Stimulated activated CD4-positive, alpha-beta T cell treated with anti-CD3 and anti-CD28 coated beads, Interleukin-12 subunit alpha, Interleukin-12 subunit beta, amount 100 ng/mL, for 4 hours (primary cell): ENCODE measurements at regions not wholly inside any gene's neighbourhood (a gene's known extent, or its start where the extent isn't known, plus 50 kb on each side); places are given as distances from the start of the nearest gene placed in this dataset.

Experiments used
- DNase-seq: peaks from one replicate; pipeline ENCODE4 v3.0.0-alpha.2; 2020

DNA sequence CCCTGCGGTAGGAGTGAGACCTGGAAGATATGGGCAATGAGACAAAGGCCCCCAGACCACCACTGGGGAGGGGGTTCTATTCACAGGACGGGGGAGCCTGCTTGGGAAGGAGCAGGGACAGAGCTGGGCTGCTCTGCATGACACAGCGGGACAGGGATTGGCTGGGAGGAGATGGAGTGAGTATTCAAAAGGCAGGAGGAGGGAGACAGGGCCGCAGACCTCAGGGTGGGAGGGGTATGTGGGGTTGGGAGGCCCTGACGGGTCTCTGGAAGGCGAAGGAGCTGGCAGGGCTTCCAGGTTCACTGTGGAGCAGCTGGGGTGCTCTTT is 60.8 kb upstream of the RPS6KA2 start:
- DNase-seq: no peak

DNA sequence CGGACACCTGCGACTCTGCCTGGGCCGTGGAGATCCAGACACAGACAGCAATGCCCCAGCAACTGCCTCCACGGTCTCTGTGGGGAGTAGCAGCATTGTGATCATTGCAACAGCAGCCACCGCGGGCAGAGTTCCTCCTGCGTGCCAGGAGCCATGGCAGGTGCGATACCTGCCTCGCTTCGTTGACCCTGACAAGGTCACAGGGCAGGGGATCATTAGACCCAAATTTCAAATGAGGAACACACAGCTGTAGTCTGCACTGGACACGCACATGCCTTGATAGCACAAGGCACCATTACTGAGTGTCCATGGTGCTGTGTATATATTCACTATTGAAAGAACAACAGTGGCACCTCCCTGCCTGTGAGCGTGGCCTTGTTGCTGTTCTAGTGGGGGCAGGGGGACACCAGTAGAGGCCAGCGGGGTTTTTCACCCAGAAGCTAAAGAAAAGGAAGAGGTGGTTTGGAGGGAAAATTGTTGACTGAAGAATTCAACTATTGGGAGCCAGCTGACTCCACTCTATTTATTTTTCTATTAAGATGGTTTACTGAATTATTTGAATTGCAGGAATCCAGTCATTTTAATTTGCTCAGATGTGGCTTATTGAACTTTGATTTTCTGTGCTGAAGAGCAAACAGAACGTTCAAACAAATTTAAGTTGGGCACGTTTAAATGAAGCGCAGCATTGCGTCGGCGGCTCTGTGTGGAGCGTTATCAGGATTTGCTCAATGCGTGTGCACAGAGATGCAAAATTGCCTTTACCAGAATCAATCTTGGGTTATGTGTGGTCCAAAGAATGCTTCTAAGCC is 60.2 kb upstream of the RPS6KA2 start:
- DNase-seq: no peak

DNA sequence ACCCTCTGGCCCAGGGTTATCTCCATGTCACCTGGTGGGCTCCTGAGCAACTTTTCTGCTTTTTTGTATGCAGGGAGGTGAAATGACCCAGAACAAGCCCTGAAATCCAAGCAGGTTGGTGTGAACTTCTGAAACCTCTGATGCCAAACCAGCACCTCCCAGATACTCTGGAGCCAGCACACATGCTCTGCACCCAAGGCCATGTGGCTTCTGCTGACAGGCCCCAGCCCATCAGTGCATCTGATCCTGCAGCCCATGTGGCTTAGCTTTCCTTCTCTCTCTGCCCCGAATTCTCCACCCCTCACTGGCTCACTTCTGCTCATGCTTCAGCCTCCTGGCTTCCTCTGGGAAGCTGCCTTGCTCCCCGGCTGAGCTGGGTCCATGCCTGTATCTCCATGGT is 59.3 kb upstream of the RPS6KA2 start:
- DNase-seq: no peak

DNA sequence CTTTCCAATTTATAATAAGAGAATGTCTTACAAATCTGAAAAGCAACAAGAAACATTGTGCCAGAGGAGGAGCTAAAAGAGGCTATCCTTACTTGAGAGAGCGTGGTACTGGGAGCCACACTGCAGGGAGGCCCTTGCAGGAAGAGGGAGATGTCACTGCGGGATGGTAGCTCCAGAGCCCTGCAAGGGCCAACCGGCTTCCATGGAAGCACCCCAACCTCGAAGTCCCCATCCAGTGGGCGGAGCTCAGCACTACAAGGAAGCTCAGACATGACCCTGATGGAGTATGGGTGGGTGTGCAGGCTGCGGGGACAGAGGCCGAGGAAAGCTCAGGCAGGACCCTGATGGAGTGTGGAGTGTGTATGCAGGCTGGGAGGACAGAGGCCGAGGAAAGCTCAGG is 57.8 kb upstream of the RPS6KA2 start:
- DNase-seq: no peak

DNA sequence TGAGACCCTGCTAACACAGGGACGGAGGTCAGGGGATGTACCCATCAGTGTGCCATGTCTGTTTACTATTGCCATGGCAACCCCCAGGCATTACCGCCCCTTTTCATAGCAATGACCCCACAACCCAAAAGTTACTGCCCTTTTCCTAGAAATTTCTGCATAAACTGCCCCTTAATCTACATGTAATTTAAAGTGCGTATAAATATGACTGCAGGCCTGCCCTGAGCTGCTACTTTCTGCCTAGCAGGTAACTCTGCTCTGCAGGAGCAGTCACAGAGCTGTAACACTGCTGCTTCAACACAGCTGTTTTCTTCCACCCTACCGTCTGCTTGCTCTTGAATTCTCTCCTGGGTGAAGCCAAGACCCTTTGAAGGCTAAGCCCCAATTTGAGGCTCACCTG is 57.1 kb upstream of the RPS6KA2 start:
- no peak for DNase-seq

DNA sequence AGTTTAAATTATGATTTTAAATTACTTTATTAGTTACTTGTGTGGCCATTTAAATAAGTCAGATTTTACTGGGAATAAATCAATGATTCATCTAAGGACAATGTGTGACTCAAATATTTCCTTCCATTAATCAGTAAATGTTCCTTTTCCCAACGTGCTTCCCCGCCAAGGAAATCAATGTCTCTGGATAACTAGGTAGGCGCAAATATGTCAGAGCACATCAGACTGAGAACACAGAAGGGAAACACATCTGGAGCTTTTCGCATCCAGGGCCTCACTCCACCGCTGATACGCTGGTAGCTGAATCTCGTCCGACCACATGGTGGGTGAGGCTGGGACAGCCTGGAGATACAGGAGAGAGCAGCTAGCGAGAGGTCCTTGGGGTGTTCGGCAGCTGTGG is 56.4 kb upstream of the RPS6KA2 start:
- DNase-seq: no peak

DNA sequence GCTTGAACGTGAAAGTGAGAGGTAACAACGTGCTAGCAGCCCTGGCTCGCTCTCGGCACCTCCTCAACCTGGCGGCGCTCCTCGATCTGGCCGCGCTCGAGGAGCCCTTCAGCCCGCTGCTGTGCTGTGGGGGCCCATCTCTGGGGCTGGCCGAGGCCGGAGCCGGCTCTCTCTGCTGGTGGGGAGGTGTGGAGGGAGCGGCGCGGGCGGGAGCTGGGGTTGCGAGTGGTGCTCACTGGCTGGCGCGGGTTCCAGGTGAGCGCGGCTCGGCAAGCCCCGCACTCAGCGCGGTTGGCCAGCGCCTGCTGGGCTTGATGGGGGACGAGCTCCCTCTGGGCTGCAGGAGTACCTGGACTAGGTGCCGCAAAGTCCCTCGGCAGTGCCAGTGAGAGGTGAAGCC is 52.5 kb upstream of the RPS6KA2 start:
- no peak for DNase-seq

DNA sequence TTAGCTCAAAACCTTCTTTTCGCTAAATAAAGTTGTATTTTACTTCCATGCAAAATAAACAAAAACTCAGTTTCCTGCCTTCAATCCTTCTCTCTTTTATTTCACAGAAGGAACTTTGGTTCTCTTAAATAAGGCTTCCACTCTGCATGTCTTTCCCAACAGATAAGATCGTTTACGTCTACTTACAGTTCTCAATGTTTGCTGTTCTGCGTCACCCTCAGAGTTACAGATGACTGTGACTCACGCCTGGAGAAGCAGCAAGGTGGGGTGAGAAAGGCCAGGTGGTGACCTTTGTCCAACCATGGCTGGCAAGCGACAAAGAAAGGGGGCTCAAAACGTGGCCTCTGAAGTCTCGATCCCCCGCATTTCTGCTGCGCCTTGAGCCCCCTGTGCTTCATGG is 51.4 kb upstream of the RPS6KA2 start:
- no peak for DNase-seq

DNA sequence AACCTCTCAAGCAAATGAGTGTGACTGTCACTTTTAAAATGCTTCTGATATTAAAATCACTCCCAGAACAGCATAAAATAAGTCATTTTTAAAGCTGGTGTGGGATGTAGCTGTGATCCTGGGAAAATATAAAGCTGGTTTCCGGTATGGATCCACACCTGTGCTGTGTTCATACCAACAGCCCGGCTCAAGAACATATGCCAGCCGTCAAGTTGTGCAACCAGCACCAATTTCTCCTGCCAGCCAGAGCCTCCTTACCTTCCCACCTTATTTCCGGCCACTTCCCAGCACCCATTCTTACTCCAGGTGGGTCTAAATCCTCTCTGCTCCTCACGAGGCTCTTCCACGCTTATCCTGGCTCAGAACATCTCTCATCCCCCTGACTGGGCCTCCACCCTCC is 50.9 kb upstream of the RPS6KA2 start:
- no peak for DNase-seq
